HL-60 (cell line): ENCODE measurements at regions not wholly inside any gene's neighbourhood (a gene's known extent, or its start where the extent isn't known, plus 50 kb on each side); places are given as distances from the start of the nearest gene placed in this dataset.

Experiments
- DNase-seq, 2 experiments: peaks; one replicate each; pipeline ENCODE4 v3.0.0-alpha.2; 2010 to 2020; ENCODE audit warnings: low read depth in 1 of 2, low spot score in 1 of 2
- H3K27ac ChIP-seq: fragments of 250-450 bp; sonication (Bioruptor Pico); replicated peaks from 2 replicates; pipeline ENCODE4 v1.5.1; 2020; ENCODE audit warnings: mild to moderate bottlenecking, moderate library complexity
- H3K27me3 ChIP-seq: fragments of 250-450 bp; sonication (Bioruptor Pico); 2 replicates; pipeline ENCODE4 v1.5.1; 2021; ENCODE audit warnings: mild to moderate bottlenecking, moderate library complexity; ENCODE audit not compliant: insufficient read depth, poor library complexity, severe bottlenecking
- H3K4me3 ChIP-seq: replicated peaks from 2 replicates; pipeline ENCODE4 v1.5.1; 2011; ENCODE audit warnings: mild to moderate bottlenecking, control low read depth, low read length; ENCODE audit not compliant: insufficient read depth
- CTCF ChIP-seq: IDR thresholded peaks from one replicate; pipeline ENCODE4 v1.5.1; 2011; ENCODE audit warnings: low read length, control low read depth, inconsistent platforms; ENCODE audit not compliant: insufficient read depth
- GABPA ChIP-seq: IDR thresholded peaks from 2 replicates; pipeline ENCODE4 v1.6.1; 2012; ENCODE audit warnings: low read depth
- POLR2AphosphoS5 ChIP-seq: IDR thresholded peaks from 2 replicates; pipeline ENCODE4 v1.6.1; 2012; ENCODE audit warnings: low read depth
- SPI1 ChIP-seq: IDR thresholded peaks from 2 replicates; pipeline ENCODE4 v1.6.1; 2012; ENCODE audit warnings: low read depth, mild to moderate bottlenecking, borderline replicate concordance
- TF ChIP-seq, protein P1 (sequence below): IDR thresholded peaks from 2 replicates; pipeline ENCODE4 v1.6.1; 2012; ENCODE audit warnings: low read depth; ENCODE audit not compliant: insufficient replicate concordance

GRCh38 chr9:73799446-73799845 is 647.8 kb downstream of the ANXA1 start:
- DNase-seq: no peak
- Histone ChIP-seq H3K4me3 (no peak overlapping the region), H3K27ac (no peak overlapping the region), H3K27me3 (no peaks in the 10 kb centered on the region)
- TF ChIP-seq CTCF: no peak
- no peak for TF ChIP-seq GABPA
- TF ChIP-seq, protein P1, sequence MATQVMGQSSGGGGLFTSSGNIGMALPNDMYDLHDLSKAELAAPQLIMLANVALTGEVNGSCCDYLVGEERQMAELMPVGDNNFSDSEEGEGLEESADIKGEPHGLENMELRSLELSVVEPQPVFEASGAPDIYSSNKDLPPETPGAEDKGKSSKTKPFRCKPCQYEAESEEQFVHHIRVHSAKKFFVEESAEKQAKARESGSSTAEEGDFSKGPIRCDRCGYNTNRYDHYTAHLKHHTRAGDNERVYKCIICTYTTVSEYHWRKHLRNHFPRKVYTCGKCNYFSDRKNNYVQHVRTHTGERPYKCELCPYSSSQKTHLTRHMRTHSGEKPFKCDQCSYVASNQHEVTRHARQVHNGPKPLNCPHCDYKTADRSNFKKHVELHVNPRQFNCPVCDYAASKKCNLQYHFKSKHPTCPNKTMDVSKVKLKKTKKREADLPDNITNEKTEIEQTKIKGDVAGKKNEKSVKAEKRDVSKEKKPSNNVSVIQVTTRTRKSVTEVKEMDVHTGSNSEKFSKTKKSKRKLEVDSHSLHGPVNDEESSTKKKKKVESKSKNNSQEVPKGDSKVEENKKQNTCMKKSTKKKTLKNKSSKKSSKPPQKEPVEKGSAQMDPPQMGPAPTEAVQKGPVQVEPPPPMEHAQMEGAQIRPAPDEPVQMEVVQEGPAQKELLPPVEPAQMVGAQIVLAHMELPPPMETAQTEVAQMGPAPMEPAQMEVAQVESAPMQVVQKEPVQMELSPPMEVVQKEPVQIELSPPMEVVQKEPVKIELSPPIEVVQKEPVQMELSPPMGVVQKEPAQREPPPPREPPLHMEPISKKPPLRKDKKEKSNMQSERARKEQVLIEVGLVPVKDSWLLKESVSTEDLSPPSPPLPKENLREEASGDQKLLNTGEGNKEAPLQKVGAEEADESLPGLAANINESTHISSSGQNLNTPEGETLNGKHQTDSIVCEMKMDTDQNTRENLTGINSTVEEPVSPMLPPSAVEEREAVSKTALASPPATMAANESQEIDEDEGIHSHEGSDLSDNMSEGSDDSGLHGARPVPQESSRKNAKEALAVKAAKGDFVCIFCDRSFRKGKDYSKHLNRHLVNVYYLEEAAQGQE: no peak
- no peak for TF ChIP-seq SPI1
- TF ChIP-seq POLR2AphosphoS5: no peak

- H3K27ac ChIP-seq: no peak overlapping the region
- H3K27me3 ChIP-seq: no peaks in the 10 kb centered on the region
- TF ChIP-seq CTCF: no peak
- no peak for TF ChIP-seq POLR2AphosphoS5
- no peak for TF ChIP-seq SPI1
- TF ChIP-seq GABPA: no peak
- TF ChIP-seq, protein P1: no peak
- no peak for DNase-seq
- no peak overlapping the region for H3K4me3 ChIP-seq
These were observed 653.4 kb downstream of the ANXA1 start for GRCh38 chr9:73805111-73805510.

- TF ChIP-seq POLR2AphosphoS5 (no peak), CTCF (no peak), GABPA (no peak), SPI1 (no peak)
- TF ChIP-seq, protein P1: no peak
- Histone ChIP-seq H3K27me3 (no peaks in the 10 kb centered on the region), H3K4me3 (no peak overlapping the region), H3K27ac (no peak overlapping the region)
- no peak for DNase-seq
These were observed 654.3 kb downstream of the ANXA1 start for GRCh38 chr9:73805853-73806458.
